SKM-1 (cell line): ENCODE measurements at regions not wholly inside any gene's neighbourhood (a gene's known extent, or its start where the extent isn't known, plus 50 kb on each side); places are given as distances from the start of the nearest gene placed in this dataset.
"Not testable (repeated sequence)": the region's sequence is repeated elsewhere in the genome, so short reads cannot be mapped to it uniquely, and the experiment has no call there.

Experiments
- DNase-seq: peaks from one replicate; lab custom pipeline; 2025; ENCODE audit not compliant: unreplicated experiment; lab: John Stamatoyannopoulos, UW

DNA sequence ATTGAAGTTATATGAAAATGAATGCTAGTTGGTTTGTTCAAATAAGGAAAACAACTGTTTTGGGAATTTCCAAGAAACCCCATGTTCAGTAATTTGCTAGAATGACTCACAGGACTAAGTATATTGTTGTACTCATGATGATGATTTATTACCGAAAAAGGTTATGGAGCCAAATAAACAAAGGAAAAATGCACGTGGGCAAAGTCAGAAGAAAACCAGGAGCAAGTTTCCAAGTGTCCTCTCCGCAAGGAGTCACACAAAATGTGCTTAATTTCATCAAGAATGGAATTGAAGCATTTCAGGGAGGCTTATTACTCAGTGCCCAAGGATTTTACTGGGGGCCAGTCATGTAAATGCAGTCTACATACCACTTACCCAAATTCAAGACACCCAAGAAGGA lies 1652.4 kb upstream of the TMEFF2 start:
- no peak for DNase-seq

GRCh38 chr2:193845604-193846003 lies 1650.9 kb upstream of the TMEFF2 start:
- no peak for DNase-seq

- no peak for DNase-seq
Measured at GRCh38 chr2:193843675-193844074, 1648.9 kb upstream of the TMEFF2 start.

- no peak for DNase-seq
Measured at GRCh38 chr2:193841384-193842150, 1646.8 kb upstream of the TMEFF2 start.

DNA sequence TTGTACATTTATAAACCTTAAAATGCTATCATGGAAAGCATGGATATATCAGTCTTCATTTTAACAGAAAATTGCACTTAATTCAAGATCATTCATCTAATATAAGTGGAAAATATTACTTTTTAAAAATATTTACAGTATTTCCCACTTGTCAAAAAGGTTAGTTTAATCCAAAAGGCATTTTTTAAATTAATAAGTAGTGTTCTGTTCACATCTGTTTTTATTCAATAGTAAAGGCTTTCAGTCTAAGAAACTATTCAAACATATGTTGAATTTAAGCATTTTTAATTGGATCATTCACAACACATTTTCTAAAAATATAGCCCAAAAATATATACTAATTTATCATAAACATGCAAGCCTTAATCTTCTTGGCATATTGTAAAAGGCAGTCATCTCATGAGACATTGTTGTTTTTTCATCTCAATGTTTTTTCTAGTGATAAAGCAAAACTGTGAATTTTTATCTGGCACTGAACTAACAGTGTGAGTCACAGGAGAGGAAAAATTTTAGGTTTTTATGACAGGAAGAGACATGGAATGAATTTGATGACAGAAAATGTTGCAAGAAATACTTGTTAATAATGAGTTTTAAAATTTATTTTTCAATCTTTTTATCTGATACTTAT lies 1642.5 kb upstream of the TMEFF2 start:
- DNase-seq: no peak

- DNase-seq: not testable (repeated sequence)
Measured at GRCh38 chr2:193836424-193837006, 1641.8 kb upstream of the TMEFF2 start.

DNA sequence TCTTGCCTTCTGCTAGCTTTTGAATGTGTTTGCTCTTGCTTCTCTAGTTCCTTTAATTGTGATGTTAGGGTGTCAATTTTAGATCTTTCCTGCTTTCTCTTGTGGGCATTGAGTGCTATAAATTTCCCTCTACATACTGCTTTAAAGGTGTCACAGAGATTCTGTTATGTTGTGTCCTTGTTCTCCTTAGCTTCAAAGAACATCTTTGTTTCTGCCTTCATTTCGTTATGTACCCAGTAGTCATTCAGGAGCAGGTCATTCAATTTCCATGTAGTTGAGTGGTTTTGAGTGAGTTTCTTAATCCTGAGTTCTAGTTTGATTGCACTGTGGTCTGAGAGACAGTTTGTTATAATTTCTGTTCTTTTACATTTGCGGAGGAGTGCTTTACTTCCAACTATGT lies 1639.2 kb upstream of the TMEFF2 start:
- not testable (repeated sequence) for DNase-seq

DNA sequence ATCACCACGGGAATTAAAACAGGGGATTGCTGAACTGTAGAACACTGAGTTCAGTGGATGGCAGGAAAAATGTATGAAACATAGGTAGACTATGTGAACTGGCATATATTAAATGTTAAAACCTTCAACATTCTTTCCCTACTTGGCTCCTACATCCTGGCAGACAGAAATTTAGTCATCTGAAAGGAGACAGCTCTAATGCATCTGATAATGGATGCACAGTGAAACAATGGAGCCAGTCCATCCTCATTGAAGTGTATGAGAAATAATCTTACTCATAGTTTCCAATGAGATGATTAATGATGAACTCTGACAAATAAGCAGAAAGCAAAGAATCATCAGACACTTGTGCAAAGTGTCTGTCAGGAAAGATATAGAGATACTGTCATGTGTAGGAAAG lies 1629.7 kb upstream of the TMEFF2 start:
- no peak for DNase-seq

DNA sequence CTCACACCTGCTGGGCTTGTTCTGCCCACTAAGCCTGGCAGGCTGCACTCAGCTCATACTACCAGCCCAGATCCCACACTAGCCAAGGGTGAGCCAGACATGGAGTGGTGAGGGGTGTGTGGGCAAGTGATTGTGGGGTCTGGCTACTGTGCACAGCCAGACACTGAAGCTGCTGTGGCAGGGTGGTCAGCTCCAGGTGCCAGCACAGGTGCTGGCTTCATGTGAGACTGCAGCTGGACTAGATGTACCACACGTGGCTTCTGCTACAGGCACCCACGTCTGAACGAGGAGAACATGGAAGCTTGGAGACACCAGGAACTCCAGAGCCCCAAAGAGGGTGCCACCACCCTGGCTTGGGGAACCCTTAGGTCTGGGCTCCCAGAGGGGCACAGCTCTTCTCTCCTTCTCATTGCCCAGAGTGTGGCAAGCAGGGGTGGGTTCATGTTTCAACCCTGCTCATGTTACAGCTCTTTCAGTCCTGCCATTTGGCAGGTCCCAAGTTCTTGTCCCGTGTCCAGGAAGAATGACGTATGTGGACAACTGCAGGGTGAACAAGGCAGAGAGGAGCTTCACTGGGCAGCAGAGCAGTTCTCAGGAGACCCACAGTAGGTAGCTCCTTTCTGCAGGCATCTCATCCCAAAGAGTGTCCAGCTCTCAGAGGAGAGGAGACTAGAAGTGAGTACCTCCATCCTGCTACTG lies 1624.2 kb upstream of the TMEFF2 start:
- no peak for DNase-seq

DNA sequence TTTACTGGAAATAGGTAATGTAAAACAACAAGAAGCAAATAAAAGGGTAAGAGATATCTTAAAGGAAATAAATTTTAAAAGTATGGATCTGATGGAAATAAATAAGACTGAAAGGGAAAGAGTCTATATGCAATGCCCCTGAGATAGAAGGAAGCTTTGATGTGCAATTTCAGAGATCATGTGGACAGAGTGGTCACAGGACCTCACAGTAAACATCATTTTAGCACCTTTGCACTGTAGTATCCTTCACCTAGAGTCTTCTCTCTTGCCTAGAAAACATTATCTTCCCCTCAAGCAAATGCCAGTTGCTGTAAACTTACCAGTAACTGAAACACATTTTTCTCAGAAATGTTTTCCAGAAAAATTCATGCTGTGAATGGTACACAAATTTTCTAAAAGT lies 1621.3 kb upstream of the TMEFF2 start:
- no peak for DNase-seq

GRCh38 chr2:193810533-193810932 lies 1615.8 kb upstream of the TMEFF2 start:
- no peak for DNase-seq

GRCh38 chr2:193808877-193809276 lies 1614.1 kb upstream of the TMEFF2 start:
- no peak for DNase-seq

DNA sequence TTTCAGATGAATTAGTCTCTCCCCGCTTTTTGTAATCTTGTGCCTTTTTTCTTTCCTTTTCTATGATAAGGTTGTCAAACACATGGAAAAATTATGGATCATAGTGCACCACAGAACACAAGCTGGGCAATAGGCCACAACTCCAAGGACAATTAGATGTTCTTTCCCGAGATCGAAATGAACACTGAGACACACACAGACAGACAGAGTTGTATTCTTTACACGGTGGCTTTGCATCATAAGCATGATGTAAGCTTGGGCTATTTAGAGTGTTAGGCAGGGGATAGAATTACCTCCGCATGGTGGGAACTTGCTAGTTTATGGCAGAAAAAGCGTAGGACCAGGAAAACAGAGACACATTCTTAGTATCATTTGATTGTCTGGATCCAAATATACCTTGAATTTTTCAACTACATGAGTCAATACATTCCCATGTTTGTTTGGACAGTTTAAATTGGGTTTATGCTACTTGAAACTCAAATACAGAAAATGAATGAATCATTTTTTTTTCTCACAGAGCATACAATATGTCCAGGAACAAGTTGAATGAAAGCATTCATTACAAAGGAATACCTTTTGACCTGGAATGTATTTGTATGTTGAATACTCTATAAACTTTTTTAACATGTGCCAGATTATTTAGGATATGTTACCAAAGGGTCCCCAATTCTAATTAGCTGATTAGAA lies 1611.5 kb upstream of the TMEFF2 start:
- DNase-seq: no peak

DNA sequence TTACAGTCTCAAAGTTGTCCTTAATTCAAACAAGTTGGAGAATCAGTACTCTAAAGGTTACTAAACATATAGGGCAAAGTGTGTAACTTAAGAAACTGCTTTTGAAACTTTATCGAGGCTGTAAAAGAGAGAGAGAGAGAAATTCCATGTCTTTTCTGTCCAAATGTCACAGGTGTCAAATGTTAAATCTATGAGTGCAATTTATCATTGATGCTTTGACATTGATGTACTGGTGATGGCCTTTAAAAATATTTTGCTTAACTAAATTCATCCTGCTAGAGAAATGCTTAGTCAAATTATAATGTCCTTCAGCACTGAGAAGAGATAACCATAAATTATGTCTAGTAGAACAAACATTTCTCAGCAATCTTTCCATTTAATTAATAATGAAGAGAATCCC lies 1602.1 kb upstream of the TMEFF2 start:
- no peak for DNase-seq

DNA sequence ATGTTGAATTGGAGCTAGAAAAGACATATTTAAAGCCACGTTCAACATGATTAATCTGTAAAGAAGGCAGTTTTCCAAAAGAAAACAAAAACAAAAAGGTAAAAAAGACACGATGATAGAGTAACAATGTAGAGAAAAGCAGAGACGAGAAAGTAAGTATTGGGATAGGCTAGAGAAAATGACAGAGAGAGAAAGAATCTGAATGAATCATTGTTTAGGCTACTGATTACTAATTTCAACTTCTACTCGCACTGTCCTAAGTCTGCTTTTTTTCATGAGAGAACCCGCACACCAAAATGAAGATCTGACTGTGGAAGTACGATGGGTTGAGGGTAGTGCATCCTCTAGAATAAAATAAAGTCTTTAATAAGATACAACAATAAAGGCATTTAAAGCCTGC lies 1599.2 kb upstream of the TMEFF2 start:
- DNase-seq: no peak

- no peak for DNase-seq
Measured at GRCh38 chr2:193783681-193784080, 1588.9 kb upstream of the TMEFF2 start.

DNA sequence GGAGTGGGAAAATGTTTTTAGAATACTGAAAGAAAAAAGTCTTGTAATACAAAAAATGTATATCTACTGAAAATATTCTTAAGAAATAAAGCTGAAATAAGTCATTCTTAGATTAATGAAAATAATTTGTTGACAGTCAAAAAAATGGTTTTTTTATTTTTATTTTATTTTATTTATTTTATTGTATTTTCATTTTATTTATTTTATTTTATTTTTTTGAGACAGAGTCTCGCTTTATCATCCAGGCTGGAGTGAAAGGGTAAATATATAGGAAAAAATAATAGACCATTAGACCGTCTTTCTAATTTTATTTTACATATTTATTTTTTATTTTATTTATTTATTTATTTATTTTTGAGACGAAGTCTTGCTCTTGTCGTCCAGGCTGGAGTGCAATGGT lies 1583.6 kb upstream of the TMEFF2 start:
- no peak for DNase-seq

GRCh38 chr2:193776988-193777387 lies 1582.3 kb upstream of the TMEFF2 start:
- DNase-seq: no peak

- DNase-seq: peak; percentile 57
Measured at GRCh38 chr2:193774166-193774565, 1579.4 kb upstream of the TMEFF2 start.

- no peak for DNase-seq
Measured at GRCh38 chr2:193751299-193751698, 1556.6 kb upstream of the TMEFF2 start.

- no peak for DNase-seq
Measured at GRCh38 chr2:193749485-193749884, 1554.8 kb upstream of the TMEFF2 start.
